GM19324 (cell line): ENCODE measurements at regions not wholly inside any gene's neighbourhood (a gene's known extent, or its start where the extent isn't known, plus 50 kb on each side); places are given as distances from the start of the nearest gene placed in this dataset.
"Not testable (repeated sequence)": the region's sequence is repeated elsewhere in the genome, so short reads cannot be mapped to it uniquely, and the experiment has no call there.

Experiments
- ATAC-seq: cut with Tn5 transposase; IDR thresholded peaks from one replicate; pipeline ENCODE4 v1.9.1; 2021; ENCODE audit warnings: mild to moderate bottlenecking, moderate library complexity; ENCODE audit not compliant: unreplicated experiment, low FRiP score

DNA sequence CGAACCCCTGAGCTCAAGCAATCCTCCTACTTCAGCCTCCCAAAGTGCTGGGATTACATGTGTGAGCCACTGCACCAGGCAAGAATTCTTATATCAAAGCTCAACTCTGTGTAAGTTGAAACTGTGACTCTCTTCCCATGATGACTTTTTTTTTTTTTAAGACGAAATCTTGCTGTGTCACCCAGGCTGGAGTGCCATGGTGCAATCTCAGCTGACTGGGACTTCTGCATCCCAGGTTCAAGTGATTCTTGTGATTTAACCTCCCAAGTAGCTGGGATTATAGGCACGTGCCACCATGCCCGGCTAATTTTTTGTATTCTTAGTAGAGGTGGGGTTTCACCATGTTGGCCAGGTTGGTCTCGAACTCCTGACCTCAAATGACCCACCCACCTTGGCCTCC, 51.6 kb upstream of the WAC start:
- not testable (repeated sequence) for ATAC-seq

DNA sequence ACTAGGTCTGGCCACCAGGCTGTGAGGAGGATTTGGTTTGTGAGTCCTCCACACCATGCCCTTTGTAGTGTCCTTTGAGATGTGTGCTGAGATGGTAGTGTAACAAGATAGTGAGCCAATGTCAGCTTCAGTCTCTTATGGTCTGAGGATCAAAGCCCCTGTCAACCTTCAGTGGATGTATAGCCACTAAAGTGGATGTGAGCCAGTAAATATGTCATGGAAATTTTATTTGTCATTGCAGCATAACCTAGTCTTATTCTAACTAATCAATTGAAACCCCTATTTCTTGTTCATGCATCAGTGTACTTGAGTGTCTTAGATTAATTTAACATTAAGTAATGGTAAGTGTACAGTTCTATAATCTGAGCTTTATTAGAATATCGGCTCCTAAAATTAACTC, 51.0 kb upstream of the WAC start:
- ATAC-seq = no peak
